Left cardiac atrium (tissue), 4 donors: ENCODE measurements at regions not wholly inside any gene's neighbourhood (a gene's known extent, or its start where the extent isn't known, plus 50 kb on each side); places are given as distances from the start of the nearest gene placed in this dataset.

Experiments
- ATAC-seq, 2 donors: fragments of 200-7000 bp; cut with Tn5 transposase; one replicate each; pipeline ENCODE4 v1.9.1; 2020; ENCODE audit warnings: mild to moderate bottlenecking in 2 of 2, moderate library complexity in 2 of 2
- DNase-seq: peaks from one replicate; pipeline ENCODE4 v3.0.0-alpha.2; 2020
- intact Hi-C, 2 donors: fragments of 100-400 bp; cut with DNase I; formaldehyde crosslinking; loops; one replicate each; pipeline versions ENCODE4 v1.14.1 to v1.15.1; 2022 to 2023
- donor health status: DM: no; HTN: yes; CAD: no.
- donor health status: DM: no; HTN: yes; CAD: no; lungs with severe emphysema.
- donor health status: DM: yes; HTN: yes; CAD: no.
- donor health status: Dilated cardiomyopathy.

DNA sequence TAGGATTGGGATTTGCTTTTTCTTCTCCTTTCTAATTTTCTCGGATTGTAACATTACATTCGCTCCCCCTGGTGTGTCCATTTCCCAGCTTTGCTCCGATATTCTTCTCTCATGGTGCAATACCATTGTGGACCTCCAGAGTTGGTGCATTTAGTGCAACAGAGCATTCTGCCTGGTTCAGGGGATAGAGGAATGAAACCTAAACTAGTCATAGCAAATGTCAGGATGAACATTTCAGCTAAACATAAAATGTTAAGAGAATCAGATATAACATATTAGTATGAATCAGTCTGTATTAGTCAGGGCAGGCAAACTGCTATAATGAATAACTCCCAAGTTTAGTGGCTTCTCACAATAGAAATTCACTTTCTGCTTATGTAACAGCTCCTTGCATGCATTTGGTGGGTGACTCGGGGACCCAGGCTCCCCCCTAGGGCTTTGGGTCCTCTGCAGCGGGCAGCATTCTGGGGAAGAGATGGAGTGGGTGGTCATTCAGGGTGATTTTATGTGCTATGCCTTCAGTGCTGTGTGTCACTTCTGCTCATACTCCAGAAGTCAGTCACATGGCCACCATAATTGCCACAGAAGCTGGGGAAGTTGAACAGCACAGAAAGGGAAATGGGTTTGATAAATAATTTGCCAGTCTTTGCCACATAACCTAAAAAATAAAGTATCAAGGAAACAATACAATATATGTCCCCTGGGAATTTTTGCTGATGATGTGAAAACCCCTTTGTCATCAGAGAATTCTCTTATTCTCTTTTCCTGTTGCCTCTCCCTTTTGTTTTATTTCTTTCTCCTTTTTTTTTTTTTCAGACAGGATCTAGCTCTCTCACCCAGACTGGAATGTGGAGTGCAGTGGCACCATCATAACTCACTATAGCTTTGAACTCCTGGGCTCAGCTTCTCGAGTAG lies 111.0 kb downstream of the HSPH1 start:
- no peak for DNase-seq

DNA sequence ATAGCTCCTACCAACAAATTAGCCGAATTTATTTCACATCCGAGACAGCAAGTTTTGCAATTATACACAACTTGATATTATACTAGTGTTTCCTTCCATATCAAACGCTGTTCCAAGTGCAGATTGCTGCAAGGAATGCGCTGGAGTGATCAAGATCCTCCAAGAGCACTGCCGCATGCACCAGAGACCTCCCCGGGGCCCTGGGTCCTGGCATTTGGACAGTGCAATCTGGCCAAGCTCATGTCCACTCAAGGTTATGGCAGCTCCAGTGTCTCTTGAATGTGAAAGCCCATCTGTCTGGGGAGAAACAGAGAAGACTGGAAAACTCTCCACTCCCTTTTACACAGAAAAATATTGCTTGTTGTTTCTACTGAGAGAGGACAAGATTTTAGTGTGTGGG lies 111.9 kb downstream of the HSPH1 start:
- DNase-seq: no peak
- ATAC-seq: peak in 1 of 2 donors; percentile 64
- intact Hi-C loops: loop anchor here in 1 of 2 donors (10.0 kb wide), 3 partner anchors 185 to 915 kb away; no protein-coding TSS in a partner anchor

More for the DNA sequence above, 111.0 kb downstream of the HSPH1 start:
- no peak for ATAC-seq
- intact Hi-C loops: no loop called here

DNA sequence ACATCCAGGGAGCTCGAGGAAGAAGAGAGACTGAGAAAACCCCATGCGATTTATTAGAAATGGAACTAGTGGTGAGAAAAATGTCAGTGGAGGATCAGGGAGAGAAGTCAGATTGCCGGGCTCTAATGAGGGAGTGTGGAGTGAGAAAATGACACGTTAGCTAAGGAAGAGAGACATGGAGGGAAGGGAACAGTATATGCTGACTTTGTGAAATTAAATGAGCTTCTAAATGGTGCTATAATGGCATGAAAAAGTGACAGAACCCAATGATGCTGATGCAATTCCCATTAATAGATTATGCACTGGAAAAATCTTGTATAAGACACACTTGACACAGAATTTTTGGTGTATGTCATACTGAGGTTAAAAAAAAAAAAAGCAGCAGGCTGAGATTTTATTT lies 112.6 kb downstream of the HSPH1 start:
- intact Hi-C loops: loop anchor here in 1 of 2 donors (10.0 kb wide), 3 partner anchors 184 to 914 kb away; no protein-coding TSS in a partner anchor
- DNase-seq (no peak), ATAC-seq (no peak)

DNA sequence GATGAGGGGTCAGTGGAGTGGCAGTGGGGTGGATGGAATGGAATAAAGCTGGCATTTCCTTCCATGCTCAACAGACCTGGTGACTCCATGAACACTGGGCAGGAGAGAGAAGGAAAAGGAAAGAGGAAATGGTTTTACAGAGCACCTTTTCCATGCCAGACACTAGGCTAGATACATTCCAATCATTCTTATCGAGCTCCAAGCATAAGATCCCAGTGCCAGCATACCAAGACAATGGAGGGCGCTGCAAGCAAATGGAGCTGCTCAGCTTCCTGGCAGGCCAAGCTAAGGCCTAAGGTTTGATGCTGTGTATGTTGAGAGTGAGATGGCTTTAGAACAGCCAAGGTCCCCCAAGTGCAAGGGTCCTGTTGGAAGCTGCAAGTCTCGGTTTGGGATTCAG lies 113.2 kb downstream of the HSPH1 start:
- intact Hi-C loops: loop anchor here in 1 of 2 donors (10.0 kb wide), 3 partner anchors 184 to 914 kb away; no protein-coding TSS in a partner anchor
- DNase-seq (no peak), ATAC-seq (no peak)

DNA sequence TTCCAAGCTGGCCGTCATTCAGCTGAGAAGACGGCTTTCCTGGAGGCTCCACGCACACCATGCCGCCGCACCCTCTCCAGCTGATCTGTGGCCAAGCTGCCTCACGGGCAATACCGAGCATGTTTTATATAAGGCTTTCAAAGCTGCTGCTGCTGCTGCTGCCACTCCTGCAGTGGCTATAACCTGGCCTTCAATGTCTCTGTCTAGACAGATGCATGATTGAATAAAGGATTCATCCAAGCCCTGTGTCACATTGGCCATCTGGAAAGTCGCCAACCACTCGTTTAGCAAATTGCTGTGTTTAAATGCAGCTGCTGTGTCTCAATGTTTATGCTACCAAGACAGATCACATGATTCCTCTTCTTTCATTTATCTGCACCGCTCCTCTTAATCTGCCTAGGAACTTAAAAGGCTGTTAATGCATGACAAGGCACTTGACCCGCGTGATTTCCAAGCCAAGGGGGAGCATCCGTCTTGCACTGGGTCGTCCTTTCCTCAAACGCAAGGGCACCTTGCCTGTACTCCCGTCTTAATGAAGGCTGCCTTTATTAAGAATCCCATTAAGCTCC lies 114.3 kb downstream of the TEX26 start:
- DNase-seq (no peak), ATAC-seq (peak in 1 of 2 donors; percentile 38)
- intact Hi-C loops: loop anchor here in 1 of 2 donors (10.0 kb wide), 3 partner anchors 182 to 912 kb away; no protein-coding TSS in a partner anchor

DNA sequence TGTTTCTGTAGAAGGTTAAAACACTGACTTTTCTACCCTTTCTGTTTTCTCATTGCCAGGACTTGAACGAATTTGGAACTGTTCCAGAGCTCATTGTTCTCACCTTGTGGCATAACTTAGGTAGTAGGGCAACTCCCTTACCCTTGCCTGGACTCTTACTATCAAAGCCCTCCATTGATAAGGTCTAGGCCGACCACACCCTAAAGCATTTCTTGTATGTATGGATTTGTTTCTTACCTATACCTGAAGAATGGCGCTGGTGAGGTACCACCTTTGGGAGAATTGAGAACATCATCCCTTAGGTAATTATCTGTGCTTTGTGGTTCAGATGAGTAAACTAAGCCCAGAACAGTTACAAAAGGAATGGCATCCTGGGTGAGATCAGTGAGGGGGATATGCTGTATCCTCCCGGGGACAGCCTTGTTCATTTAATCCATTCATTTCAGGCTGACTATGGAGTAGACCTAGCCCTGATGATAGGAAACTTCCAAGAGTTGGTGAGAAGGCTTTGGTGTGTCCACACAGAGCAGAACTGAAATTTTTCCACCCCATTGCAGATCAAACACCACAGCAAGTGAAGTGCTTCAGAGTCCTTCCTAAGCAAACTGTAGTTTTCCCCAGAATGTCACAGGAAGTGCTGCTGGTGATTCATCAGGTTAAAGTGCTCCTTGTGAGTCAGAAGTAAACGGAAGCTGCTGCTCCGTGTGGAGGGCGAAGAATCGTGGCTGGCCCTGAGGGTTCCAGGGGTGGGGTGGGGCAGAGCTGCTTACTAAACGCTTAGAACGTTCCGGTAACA lies 113.0 kb downstream of the TEX26 start:
- intact Hi-C loops: loop anchor here in 1 of 2 donors (10.0 kb wide), 3 partner anchors 181 to 911 kb away; no protein-coding TSS in a partner anchor
- DNase-seq: peak; percentile 73
- peak; percentile 42 to 77 for ATAC-seq

DNA sequence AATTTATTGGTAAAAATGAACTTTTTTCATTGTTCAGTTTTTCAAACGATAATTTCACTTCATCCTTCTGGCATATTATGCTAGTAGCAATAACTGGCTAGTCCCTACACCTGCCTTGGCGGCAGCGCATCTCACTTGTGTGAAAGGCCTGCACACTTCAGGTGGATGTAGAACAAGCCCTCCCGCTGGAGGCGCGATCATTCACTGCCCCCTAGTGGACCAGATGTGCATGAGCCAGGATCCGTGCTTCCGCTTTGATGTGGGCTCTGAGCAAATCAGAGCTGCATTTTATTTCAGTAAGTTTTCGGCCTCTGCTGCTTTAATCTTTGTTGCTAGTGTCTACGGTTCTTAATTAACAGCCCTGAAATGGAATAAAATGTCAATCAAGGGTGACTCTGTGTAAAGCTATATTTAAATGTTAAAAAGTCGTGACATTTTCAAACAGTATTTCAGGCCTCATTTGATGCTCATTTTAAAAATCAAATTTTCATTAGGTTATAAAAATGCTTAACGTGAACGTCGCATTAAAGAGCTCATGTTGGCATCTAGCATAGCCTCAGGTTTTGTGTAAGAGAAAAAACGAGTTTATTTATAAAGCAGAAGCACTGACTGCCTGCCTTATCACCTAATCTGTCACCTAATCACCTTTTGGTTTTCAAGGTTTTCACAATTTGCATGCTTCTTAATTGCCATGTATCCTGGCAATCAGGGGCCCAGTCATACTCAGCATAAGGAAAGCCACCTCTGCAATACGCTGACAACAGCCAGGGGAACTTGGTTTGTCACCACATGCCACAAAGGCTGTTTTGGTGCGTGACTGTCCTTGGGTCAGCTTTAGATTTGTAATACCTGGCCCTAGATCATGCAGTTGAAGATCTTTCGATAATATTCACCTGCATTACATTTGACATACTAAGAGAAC lies 112.2 kb downstream of the TEX26 start:
- peak; percentile 85 to 89 for ATAC-seq
- intact Hi-C loops: loop anchor here in 1 of 2 donors (5.0 to 10.0 kb wide), 4 partner anchors 180 to 910 kb away; no protein-coding TSS in a partner anchor
- DNase-seq: peak; percentile 81

DNA sequence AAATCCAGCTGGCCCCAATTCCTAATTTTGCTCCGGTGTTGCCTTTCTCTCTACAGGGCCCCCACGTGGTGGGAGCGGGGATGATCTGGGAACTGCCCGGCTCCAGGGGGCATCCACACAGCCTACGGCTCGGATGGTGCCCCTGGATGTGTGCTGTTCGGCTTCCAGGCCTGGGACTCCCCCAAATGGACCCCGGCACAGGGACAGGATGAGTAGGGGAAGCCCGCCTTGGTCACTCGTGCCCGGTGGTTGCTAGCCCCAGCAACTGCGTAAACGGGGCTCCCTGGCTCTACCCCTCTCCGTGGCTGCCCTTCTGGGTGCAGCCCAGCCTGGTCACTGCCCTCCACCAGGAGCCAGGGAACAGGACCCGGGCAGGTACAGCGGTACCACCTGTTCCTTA lies 111.5 kb downstream of the TEX26 start:
- intact Hi-C loops: loop anchor here in 1 of 2 donors (5.0 to 10.0 kb wide), 4 partner anchors 179 to 909 kb away; no protein-coding TSS in a partner anchor

DNA sequence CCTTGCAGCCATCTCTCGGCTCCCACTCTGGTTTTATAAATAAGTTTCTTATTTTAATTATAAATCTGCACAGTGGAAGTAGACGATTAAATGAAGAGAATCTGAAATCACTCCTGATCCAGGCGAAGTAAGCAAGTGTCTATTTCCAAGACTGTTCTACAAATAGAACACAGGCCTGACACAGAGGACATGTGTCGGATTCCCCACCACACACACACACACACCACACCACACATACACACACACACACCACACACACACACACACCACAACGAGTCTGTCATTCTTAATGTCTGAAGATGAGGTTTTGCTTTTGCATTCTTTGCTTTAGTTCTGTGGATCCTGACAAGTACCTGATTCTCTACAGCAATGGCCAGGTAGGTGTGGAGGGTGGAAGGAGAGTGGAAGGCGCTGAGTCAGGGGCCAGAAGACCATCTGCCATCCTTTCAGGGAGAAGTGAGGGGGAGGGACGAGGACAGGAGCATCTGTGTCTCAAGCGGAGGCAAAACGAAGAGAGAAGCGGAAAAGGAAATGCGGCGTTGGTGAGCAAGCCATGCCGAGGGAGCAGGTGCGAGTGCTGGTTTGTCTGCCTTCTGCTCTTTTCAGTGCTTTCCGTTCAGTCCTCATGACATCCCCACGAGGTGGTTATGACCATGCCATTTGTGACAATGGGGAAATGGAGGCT lies 110.2 kb downstream of the TEX26 start:
- DNase-seq: no peak
- no peak for ATAC-seq
- intact Hi-C loops: loop anchor here in 1 of 2 donors (5.0 to 10.0 kb wide), 4 partner anchors 178 to 908 kb away; no protein-coding TSS in a partner anchor

More for the DNA sequence above, 111.5 kb downstream of the TEX26 start:
- DNase-seq: no peak
- ATAC-seq: peak in 1 of 2 donors; percentile 5

DNA sequence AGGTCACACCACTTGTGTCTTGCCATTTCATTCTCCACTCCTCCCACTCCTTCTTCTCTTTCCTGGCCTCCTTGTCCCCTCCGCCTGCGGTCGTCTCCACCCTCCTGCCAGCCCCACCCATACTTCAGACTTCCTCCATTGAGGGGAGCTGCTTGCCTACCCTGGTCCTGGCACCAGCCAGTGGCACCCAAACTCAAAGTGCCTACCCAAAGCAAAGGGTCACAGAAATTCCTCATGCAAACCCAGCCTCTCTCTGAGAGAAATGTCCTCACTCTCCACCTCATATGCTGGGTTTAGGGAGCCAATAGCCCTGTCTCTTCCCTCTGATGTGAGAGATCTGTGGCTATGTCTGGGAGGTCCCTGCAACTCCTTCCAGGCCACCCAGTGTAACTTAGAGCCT lies 109.6 kb downstream of the TEX26 start:
- intact Hi-C loops: loop anchor here in 1 of 2 donors (5.0 to 10.0 kb wide), 4 partner anchors 177 to 907 kb away; no protein-coding TSS in a partner anchor
- DNase-seq (no peak), ATAC-seq (no peak)

DNA sequence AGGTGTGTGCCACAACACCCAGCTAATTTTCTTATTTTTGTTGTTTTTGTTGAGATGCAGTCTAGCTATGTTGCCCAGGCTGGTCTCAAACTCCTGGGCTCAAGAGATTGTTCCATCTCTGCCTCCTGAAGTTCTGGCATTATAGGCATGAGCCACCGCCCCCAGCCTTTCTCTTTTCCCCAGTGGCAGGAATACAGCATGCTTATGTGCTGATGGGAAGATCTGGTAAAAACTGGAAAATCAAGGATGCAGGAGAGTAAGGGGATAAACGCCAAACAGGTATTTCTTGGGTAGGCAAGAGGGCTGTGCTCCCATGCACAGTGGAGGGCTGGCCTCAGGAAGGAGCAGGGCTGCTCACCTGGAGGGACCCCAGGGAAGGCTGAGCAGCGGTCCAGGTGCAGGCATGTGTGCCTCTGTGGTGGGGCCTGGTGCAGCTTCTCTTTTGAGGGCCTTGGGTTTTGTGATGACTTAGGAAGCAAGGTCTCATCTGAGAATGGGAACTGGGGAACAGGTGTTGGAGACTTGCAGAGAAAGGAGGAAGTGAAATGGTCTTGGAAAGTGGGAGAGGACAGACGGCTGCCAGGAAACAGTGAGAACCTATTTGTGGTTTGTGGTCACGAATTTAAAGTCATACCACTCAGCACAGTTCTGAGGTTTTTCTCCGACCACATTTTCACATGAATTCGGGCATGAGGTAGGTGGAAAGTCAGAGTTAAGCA lies 106.5 kb downstream of the TEX26 start:
- DNase-seq (no peak), ATAC-seq (no peak)
- intact Hi-C loops: no loop called here

DNA sequence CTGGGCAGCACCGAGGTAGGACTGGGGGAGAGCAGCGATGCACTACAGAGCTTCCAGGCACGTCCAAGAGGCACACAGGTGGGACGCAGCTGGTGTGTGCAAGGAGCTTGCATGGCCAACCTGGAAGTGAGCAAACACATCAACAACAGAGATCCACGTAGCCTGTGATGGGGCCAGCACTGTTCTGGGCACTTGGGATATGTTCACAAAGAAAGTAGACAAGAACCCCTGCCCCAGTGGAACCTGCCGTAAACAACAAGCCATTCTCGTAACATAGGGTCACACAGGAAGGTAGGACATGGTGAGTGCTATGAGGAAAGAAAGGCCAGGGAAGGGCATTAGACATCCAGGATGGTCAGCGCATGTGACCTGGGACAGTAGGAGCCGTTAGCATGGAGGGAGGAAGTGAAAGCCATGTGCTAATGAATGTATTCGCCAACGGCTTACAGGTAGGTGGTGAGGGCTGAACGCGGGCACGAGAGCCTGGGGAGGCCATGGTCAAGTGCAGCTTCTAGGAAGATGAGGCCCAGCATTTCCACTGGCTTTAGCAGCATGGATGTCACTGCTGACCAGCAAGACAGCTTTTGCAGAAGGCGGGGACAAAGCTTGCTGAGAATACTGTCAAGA lies 105.5 kb downstream of the TEX26 start:
- intact Hi-C loops: no loop called here
- DNase-seq: no peak
- ATAC-seq: no peak

DNA sequence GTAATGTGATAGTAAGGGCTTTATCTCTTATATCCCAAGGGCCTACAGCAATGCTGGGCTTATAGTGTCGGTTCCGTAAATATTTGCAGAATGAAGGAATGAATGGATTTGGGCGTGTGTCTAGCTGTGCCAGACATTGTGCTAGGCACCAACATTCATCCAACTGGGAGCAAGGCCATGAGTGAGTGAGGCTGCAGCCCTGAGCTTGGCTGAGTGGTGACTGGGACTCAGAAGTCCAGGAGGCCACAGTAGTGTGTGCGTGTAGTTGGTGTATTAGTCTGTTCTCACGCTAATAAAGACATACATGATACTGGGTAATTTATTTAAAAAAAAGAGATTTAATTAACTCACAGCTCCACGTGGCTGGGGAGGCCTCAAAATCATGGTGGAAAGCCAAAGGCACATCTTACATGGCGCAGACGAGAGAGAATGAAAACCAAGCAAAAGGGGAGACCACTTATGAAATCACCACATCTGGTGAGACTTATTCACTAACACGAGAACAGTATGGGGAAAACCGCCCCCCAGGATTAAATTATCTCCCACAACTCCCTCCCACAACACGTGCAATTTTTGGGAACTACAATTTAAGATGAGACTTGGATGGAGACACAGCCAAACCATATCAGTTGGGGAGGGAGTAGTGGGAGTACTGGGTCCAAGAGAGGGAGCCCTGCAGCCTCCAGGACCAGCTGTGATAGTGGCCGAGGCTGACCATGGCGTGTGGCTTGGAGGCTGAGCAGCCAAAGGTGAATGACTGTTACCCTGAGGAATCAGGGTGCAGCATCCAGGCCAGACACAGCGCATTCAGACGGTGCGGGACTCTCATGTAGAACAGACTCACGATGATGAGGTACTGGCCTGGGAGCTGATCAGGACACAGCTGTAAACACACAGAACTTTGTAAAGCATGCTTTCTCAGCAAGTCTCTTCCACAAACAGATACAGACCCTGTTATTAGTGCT lies 104.6 kb downstream of the TEX26 start:
- DNase-seq (no peak), ATAC-seq (no peak)
- intact Hi-C loops: no loop called here

DNA sequence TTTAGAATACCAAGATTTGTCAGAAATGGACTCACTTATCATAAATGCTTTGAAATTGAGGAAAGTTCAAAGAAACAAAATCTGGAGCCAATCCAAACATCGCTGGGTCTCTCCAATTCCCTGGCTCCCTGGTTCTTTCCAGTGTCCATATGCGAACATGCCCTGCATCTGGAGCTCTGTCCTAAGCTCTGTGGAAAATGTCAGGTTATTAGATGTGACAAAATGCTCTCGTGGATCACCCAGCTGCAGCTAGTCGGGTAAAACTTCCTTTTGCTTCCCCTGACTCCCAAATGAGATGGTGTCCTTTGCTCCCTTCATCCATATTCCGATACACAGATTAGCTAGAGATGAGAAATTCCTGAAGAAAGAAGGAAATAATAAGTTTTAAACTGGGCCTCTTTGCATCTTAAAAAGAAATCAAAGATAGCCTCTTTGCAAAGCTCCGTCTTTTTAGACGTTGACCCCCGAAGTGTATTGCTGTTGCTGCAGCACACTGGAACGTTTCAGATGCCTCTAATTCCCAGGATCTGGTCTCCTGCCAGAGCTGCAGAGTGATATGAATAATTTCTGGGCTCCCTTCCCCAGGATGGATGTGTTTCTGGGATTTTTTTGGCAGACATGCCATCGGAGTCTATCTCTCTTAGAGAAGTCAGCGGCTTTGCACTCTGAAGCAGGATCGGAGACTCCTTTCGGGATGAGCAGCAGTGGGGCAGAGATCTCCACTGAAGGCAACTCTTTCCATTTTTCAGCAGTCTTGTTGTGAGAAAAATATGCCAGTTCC lies 102.9 kb downstream of the TEX26 start:
- no peak for DNase-seq
- peak; percentile 52 to 57 for ATAC-seq
- intact Hi-C loops: no loop called here
